Neural progenitor cell (in vitro differentiated cells): ENCODE measurements at regions not wholly inside any gene's neighbourhood (a gene's known extent, or its start where the extent isn't known, plus 50 kb on each side); places are given as distances from the start of the nearest gene placed in this dataset.

Experiments
- CTCF ChIP-seq: fragments of 200-600 bp; sonication (generic); IDR thresholded peaks from 2 replicates; pipeline ENCODE4 v1.5.1; 2017; ENCODE audit warnings: antibody characterized with exemption, mild to moderate bottlenecking
- EZH2 ChIP-seq: fragments of 200-600 bp; sonication (generic); IDR thresholded peaks from 2 replicates; pipeline ENCODE4 v1.6.1; 2017; ENCODE audit warnings: antibody characterized with exemption, mild to moderate bottlenecking, moderate library complexity

DNA sequence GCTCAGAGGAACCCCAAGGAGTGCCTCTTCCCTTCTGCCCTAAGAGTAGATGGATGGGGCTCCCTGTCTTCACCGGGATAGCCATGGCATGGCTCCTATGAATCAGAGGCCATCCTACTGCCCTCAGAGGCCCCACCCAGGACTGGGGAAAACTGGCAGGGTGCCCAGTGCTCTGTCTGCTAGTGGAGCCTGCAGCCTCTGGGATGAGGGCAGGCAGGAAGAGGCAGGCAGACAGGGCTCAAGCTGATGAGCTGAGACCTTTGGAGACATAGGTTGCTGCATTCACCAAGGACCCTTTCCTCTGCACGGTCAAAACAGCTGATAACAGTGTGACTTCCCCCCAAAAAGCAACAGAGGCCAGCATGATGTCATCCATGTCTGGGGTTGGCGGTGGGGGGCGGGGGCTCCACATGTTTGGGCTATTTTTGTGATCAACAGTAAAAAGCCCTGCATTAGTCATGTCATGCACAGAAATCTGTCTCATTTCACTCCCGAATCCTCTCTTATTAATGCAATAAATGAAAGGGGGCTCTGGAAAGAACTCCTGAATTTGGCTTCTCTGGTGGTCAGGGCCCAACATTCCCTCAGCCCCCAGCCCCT is 207.6 kb upstream of the MAMLD1 start:
- TF ChIP-seq CTCF (no peak), EZH2 (no peak)
